Smooth muscle cell of the brain vasculature (primary cell): ENCODE measurements at regions not wholly inside any gene's neighbourhood (a gene's known extent, or its start where the extent isn't known, plus 50 kb on each side); places are given as distances from the start of the nearest gene placed in this dataset.
A peak's percentile ranks its signal among the peaks of the same experiment; 100 is the strongest.

Experiments used
- DNase-seq: peaks from one replicate; pipeline ENCODE4 v3.0.0-alpha.2; 2012; ENCODE audit warnings: low read depth, low spot score

DNA sequence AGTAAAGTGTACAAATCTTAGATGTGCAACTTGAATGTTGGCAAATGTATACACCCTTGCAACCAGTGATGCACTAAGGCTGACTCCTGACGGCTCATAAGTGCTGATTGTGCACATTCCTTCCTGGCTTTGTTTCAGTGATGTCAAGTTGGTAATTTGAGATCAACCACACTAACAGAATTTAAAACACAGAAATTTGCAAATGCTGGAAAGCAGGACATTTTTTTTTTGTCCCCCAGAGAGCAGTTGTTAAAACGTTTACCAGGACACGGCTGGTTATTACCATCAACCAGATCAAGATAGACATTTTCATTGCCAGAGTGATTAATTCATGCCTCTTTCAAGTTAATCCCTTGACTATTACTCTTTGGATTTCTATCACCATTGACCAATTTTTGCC lies 735.6 kb downstream of the RFPL4B start:
- peak; percentile 60 for DNase-seq

DNA sequence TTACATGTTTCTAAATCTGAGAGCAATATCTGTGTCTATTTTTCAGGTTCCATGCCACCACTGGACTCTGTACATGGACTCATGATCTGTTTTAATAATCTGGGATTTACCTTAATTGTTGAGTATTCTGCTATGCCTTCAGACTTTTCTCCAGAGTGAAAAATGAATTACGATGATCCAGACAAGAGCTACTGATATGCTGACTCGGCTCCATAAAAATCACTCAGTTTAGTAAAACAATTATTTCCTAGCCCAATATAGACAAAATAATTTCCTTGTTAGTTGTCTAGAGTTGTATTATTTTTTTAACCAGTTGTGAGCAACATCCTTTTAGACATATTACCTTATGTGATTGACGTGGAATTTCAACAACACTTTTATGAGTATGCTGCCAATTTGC lies 736.8 kb downstream of the RFPL4B start:
- no peak for DNase-seq

DNA sequence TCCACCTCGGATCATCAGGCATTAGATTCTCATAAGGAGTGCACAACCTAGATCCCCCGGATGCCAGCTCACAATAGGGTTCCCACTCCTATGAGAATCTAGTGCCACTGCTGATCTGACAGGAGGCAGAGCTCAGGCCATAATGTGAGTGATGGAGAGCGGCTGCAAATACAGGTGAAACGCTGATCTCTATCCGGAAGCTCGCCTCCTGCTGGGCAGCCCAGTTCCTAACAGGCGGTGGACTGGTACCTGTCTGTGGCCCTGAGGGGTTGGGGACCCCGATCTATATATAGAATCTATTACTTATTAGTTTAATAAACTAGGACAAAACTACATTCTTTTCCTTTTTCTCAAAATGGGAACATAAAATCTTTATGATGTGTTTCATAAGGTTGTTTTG lies 741.9 kb downstream of the RFPL4B start:
- no peak for DNase-seq

DNA sequence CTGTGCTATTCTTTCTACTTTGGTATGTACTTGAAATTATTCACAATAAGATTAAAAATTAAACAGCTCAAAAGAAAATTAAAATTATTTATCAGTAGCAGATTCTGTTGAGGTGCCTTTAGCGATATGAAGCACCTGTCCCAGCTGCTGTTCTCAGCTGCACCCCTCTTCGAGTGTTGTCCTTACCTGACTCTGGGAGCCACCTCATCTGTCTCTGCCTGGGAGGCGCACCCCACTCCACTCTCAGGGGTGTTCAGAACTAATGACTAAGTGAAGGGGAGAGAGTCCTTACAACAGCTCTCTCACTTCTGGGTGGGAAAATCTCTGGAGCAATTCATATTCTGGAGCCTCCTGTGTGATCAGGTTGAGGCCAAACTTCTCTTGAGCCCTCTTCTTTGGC lies 745.7 kb downstream of the RFPL4B start:
- DNase-seq, result no peak

DNA sequence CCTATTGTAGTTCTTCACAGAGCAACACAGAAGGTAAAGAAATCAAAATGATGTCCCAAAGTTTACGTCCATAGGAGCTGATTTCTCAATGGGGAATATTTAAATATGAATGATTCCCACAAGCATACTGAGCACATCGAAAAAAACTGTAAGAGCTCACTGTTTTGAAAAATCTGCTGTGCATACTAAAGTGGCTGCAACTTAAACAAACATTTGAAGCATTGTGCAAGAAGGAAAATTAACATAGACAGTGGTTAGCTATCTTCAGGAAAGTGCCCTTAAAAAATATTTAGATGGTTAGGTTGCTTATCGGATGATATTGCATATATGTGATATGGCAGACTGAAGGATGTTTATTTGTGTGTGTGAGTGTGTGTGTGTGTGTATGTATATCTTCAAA lies 747.6 kb downstream of the RFPL4B start:
- no peak for DNase-seq

DNA sequence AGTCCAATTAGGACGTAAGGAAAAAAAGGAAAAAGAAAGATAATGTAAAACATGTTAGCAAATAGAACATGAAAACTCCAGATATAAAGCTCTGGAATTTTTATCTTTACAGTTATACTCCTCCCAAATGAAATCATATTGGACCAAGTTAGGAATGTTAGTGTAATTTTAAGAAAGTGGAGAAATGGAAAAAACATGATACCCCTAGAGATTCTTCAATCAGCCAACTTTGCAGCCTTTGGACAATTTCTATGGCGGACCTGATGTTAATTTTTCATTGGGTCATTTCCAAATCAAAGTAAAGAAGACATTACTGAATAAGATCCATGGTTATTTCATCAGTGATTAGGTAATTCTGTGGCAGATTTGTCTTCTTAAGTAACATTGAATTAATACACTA lies 748.7 kb downstream of the RFPL4B start:
- DNase-seq, result no peak

DNA sequence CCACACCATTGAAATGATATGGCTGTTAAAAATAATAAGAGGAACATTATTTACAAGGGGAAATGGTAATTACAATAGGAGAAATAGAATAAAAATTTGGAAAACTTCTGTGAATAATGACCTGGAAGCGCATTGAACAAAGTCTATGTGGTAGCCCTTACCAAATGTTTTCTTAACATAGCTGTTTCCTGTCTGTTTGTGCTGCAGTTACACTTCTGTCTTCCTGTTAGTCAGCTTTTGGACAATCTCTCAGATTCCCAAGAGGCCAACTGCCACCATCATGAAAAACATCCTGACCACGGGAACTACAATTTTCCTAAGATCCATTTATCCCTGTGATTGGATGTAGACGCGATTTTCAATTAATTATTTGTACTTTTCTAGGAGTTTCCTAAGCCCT lies 754.4 kb upstream of the MARCKS start:
- DNase-seq, result no peak

DNA sequence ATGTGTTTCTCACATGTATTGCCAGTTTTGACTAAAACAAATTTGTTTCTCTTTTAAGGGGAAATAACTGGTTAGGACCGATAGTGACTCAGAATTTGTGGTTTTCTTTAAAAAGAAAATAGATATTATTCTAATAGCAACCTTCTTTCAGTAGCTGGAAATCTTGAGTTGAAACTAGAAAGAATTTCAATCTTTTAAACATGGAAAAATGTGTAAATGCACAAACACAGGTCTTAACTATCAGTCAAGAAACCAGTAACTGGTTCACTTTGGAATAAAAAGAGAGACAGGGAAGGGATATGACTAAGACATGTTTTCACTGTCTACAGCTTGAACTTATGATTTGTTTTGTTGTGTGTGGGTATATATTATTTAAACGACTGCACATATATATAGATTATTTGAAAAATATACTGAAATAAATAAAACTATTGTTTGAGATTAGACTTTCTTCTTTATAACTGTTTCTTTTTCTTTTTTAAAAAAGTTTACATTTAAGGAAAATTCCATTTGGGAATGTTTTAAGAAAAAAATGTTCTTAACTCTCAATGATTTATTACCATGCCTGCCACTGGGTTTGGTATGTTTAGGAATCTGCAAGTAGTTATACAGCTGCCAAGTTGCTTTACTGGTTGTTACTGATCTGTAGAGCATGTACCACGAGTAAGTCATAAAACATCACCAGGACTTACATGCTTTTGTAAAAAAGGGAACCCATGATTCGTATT lies 753.3 kb upstream of the MARCKS start:
- no peak for DNase-seq

DNA sequence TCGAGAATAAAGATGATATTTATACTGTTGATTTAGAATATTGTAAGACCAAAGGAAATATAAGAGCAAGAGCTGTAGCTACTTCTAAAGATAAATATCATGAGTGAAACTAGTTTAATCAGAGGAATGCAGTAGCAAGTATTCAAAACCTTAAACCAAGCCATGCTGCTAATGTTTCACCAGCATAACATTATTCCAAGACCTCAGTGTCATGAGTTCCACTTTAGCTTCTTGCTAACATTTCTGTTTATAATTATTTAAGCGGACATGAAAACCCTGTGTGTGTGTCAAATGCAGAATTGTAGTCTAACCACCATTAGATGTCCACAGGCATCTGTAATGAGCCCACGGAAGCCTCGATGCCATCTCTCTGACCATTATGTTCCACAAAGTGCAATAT lies 752.6 kb upstream of the MARCKS start:
- no peak for DNase-seq

DNA sequence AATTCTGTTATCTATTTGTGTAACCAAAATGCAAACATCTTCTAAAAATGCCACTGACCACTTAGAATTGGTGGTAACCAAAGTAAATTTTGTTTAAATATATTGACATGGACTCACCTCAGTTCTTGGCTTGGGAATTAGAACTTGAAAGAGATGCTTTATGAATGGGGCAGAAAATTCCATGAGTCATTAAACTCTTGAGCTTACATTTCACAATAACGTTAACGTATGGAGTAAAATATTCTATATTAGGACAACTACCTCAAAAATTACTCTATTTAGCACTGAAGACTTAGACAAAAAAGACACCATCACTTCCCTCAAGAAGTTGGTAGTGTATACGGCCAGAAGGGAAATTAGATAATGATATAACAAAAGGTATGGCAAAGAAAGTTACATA lies 752.2 kb upstream of the MARCKS start:
- DNase-seq, result no peak

DNA sequence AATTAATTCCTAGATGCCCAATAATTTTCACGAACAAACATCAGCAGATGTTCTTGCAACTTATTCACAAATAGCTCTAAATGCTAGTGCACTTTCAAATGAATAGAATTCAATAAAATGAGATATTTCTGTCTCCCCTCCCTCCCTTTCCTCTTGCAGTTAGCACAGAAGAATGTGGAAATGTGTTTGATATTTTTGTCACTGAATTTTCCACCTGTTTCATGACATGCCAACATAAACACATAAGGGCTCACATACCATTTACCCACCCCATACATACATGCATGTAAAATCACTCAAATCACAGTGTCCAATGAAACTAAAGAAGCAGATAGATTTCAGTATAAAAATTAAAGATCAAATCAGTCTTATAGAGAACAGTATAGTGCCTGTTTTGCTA lies 746.9 kb upstream of the MARCKS start:
- no peak for DNase-seq

DNA sequence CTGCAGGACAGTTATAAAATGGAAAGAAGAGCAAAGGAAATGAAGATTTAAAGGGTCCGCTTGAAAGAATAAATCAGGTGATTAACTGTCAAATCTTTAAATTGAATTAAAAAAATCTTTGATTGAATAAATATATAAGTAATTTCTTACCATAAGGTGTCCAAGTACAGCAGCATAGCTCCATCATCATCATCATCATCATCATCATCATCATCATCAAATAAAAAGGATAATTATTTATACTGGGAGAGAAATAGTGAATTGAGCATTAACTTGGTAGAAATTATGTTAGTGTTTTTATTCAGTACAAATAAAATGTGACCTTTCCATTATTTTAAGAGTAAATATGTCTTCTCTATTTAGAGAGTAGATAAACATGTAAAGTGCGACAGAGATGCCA lies 745.6 kb upstream of the MARCKS start:
- no peak for DNase-seq

DNA sequence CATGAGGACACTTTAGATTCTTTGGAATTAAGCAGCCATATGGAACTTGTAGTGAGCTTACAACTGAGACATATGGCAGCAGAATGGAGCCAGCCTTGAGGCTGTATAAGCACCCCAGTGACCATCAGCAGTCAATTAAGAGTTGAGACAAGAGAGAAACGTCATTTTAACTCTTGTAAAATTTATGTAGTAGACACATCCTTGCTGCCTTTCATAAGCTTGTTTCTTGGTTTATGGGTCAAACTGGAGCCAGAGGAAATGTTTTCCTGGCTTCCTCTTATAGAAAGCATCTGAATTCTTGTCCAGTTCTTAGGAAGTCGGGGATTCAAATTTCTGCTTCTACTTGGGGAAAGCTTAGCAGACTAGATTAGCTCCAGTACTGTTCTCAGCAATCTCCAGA lies 745.1 kb upstream of the MARCKS start:
- no peak for DNase-seq

DNA sequence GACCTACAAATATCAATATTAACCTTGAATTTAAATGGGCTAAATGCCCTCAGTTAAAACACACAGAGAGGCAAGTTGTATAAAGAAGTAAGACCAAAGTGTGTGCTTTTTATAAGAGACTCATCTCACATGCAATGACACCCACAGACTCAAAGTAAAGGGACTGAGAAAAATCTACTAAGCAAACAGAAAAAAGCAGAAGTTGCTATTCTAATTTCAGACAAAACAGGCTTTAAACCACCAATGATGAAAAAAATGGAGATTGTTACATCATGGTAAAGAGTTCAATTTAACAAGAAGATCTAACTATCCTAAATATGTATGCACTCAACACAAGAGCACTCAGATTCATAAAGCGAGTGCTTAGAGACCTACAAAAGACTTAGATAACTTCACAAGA lies 741.9 kb upstream of the MARCKS start:
- no peak for DNase-seq

DNA sequence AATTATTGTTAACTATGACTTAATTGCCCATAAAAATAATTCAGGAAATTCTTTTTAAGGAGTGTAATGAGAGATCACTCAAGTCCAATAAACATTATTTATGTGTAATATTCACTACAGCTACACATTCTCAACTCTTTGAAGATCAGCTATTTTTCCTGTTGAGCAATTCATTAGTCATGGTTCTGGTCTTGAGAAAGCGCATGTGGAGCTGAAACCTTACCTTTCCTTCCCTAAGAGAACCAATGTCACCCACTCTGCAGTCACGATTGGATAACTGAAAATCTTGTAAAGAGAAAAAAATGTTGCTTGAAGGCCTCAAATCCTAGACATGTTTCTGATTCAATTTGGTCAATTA lies 736.9 kb upstream of the MARCKS start:
- no peak for DNase-seq

DNA sequence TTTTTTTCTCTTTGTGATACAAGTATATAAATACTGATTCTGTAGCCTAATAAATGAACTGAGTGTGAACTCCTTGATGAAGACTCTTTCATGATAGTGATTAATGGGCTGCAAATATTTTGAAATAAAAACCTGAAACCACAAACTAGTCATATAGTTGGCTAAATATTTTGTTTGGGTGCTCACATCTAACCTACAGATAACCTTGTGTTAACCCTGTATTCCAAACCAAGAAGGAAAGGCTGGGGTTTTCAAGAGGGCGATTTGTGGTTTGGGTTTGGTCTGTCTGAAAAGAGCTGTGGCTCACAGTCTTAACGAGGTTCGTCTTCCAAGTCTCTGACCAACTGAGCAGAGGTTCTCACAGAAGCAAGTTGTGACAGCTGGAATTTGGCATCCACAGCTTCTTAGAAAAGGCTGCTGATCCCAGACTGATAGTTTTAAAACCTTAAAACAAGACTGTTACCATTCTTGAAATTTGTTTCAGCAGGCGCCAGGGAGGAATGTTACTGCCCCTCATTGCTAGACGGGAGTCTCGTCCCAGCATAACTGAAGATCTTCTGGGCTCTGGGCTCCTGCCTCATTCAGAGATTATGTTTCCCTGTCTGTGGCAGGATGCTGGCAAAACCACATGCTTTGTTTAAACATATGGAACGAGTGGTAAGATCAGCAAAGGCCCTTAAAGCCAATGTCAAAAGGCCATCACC lies 736.4 kb upstream of the MARCKS start:
- no peak for DNase-seq

DNA sequence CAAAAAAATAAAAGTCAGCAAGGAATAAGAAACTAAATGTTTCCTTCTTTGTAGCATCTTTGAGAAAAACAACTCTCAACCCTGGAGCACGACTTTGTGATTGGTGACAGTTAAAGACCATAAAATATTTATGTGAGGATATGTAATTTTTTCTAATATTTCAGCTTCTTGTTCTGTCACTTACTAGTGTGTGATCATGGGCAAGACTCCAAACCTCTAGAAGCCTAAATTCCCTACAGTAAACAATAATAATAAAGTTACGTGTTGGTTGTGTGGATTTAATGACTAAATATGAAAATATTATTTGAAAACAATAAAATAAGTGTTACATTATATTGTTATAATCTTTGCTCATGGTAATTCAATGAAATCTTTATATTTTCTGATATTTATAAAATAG lies 735.6 kb upstream of the MARCKS start:
- no peak for DNase-seq

DNA sequence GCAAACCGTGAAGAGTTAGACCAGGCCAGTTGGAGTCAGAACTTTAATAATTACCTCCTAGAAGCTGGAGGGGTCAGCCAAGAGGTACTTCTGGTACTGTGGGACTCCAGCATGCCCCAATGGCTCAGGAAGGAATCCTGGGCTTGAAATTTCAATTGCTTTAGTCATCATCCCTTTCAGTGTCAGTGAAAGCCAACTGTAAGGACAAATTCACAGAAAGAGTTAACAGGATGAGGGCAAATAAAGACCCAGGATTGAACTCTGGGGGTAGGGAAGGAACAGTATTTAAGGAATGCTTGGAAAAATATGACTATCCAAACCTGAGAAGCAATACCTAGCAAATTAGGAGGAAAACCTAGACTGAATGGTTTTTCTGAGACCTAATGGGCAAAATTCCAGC lies 735.1 kb upstream of the MARCKS start:
- no peak for DNase-seq

DNA sequence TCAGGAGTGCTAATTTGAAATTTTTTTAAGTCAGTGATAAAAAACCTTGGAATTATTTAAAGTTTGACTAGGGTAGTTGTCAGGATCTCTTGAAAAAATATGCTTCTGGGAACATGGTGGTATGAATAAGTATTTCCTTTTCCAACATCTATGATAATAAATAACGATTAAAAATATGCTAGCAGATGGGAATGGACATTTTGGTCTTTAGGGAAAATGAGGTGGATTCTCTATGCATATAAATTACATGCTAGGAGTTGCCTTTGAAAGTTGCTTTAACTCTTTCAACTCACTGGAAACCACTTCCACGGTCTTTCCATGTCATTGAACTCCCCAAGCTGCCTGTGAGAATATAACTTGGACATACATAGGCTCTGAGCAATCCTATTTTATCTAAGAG lies 731.5 kb upstream of the MARCKS start:
- DNase-seq, result no peak

DNA sequence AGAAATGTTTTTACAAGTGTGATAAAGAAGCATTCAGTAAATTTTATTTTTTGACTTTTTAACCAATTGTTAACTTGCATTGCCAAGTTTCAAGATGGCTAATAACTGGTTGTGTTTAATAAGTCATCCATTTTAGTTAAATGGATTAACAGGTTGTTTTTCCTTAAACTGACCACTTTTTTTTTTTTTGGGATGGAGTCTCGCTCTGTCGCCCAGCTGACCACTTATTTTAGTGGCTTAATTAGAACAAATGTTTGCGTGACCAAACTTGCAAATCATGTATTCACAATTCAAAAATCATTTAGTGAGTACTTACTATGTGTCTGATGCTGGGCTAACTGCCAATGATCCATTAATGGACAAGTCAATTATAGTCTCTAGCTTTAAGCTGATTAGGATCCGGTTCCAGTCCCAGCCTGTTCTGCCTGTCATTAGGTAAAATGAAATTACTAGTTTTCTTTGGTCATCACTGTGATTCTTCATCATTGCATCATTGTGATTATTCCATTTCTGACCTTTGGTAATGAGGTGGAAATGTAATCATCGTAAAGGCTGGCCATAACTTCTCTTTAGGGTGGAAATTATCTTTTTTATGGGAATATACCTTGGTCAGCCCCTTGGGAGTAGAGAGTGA lies 729.2 kb upstream of the MARCKS start:
- DNase-seq, result no peak

DNA sequence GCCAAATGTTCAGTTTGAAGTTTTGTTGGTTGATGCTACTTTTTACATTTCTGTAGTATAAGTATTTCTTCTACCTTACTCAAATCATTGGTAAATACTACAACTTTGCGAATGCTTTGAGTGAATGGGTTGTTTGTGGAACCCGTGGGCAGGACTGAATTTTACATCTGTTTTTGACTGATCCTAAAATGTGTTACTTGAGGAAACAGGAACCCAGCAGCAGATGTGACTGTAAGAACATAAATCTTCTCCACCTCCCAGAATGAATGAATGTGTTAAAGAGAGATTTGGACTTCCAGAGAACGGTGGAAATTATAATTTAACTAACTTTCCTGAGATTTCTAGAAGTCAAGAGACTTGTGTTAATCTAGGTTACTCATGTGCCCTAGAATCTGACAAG lies 728.5 kb upstream of the MARCKS start:
- no peak for DNase-seq

DNA sequence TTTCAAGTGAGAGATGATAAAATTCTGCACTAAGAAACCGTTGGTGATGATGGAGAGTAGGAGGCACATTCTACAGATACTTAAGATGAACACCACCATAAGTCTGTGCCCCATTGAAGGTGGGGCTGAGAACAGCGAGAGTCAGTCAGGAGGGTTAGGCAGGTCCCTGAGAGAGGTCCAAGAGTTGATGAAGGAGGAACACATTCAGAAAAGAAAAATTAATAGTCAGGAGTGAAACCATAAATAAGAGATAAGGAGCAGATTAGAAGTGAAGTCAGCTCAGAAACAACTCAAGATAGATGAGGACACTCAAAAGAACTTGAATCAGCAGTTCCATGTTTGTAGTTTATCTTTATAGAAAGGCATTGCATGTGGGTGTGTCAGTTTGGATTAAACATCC lies 727.2 kb upstream of the MARCKS start:
- DNase-seq, result no peak

DNA sequence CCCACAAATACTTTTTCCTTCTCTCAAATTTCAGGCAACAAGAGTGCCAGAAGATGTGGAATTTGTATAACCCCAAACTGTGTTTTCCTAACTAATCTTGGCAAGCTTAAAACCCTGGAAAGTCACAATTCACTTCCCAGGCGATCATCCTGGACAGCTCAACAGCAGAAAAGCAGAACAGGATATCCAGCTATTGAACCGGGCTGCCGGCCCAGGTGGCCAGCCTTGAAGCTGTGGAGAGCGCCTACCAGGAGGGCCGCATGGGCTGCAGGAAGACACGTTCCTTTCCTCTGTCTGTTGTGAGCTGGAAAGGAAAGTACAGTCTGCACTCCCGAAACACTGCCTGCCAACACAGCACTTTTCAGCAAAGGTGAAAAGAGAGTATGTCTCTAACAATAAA lies 719.7 kb upstream of the MARCKS start:
- DNase-seq, result peak; percentile 81
